Stromal cell of bone marrow (primary cell): ENCODE measurements at regions not wholly inside any gene's neighbourhood (a gene's known extent, or its start where the extent isn't known, plus 50 kb on each side); places are given as distances from the start of the nearest gene placed in this dataset.
"Not testable (repeated sequence)": the region's sequence is repeated elsewhere in the genome, so short reads cannot be mapped to it uniquely, and the experiment has no call there.

Experiments
- DNase-seq: peaks from one replicate; pipeline ENCODE4 v3.0.0-alpha.2; 2012; ENCODE audit warnings: low read depth

DNA sequence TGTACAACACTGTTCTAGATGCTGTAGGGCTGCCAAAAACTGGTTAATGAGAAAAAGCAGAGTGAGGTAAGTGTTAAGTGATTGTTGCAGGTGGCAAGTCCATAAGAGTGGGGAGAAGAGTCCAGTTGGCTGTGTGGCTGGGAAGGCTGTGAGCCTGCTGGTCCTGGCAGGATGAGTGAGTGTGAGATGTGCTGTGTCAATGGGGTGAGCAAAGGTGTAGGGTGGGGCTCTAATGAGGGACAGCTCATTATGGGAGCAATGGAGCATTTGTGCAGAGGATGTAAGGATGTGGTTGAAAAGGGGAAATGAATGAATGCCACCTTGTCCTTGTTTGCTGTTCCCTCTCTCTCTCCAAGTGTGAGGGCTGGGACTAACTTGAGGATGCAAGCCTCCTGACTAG is 145.3 kb upstream of the ROPN1 start:
- DNase-seq = no peak

DNA sequence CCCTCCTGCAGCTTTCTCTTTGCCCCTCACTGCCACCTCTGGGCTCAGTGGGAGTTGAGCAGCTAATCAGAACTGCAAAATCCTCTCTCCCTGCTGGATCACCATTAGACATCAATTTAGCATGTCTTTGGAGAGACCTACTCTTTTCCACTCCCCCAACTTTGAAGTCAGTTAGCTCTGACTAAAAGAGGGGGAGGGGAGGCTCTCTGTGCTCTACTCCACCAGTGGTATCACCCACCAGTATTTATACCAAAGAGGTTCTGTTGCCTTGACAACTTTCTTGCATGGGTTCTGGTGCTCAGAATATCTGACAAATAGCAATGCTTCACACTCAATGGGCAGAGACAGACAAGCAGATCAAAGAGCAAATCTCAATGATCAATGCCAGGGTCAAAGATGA is 146.2 kb upstream of the ROPN1 start:
- no peak for DNase-seq

DNA sequence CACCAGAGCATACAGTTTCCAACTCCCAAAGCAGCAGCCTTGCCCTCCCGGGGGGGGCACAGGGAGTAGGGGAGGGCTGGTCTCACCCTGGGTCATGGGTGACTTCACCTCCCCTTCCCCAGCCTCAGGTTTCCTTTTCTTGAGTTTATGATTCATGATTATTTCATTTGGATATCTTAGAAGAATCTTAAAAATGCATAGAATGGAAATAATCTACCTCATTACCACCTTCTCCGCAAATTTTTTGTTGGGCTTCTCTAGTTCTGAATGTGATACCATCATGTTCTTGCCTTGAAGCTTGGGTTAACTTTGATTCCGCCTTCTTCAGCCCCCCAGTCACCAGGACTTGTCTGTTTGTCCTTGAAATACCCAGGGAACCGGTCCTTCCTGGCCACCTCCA is 148.8 kb upstream of the ROPN1 start:
- no peak for DNase-seq

DNA sequence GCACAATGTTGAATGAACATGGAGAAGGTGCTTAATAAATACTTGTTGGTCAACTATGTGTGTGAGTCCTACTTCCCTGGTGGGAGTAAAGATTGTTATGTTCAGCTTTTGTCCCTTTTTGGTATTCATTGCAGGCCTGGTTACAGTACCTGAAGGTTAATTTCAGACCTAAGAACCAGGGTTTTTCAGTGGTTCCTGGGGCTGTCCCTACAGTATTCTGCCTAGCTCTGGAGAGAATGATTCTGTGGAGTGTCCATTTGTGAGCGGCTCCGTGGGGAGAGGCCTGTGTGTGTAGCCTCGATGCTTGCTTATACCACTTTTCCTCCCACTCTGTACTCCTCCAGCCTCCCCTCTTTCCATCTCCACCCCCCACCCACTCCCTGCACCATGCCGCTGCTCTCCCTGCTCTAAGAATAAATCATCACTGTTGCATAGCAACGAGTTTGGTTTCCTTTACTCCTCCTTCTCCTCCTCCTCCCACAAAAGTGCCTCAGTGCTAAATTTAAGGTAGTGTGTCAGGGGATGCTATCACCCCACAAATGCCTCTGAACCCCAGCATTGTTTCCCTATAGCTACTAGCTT is 150.6 kb upstream of the ROPN1 start:
- no peak for DNase-seq

DNA sequence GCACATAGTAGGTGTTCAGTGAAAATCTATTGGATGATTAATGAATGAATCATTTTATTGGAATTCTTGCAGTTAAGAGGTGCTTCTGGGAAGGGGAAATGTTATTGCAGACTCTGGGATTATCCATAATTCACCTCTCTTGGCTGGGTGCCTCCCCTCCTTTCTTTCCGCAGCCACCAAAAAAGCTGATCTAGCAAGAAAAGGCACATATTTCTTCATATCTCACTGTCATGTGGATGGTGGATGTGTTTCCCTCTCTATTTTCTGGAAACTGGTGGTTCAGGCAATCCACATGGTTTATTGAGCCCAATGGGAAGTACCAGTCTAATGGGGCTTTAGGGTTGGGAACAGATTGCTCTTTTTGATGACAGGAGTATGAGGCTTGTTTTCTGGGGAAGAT is 151.1 kb upstream of the ROPN1 start:
- no peak for DNase-seq

DNA sequence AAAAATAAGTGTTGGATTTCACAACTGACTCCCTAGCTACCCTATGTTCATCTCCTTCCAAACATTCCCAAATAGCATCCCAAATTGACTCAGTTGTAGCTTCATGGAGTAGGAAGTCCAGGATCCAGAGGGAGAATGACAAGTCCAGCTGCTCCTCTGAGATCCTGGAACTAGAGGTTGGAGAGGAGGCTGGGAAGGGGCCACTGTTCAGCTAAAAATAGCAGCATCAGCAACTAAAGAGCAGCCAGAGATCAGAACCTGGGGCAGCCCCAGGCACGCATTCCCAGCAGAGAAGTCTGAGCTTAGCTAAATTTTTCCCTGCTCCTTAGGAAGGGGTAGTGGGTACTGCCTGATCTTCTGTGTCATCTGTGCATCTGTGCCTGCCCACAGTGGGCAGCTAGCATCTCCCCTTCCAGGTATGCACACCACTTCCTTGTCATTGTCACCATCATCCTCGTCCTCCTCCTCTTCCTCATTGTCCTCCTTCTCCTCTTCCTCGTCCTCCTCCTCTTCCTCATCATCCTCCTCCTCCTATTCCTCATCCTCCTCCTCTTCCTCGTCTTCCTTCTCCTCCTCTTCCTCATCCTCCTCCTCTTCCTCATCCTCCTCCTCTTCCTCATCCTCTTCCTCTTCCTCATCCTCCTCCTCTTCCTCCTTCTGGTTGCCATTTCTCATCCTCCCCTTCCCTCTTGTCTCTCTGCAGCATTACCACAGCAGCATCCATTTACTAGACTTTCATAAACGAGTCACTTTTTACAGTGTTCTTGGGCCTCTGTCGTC is 152.3 kb upstream of the ROPN1 start:
- no peak for DNase-seq

DNA sequence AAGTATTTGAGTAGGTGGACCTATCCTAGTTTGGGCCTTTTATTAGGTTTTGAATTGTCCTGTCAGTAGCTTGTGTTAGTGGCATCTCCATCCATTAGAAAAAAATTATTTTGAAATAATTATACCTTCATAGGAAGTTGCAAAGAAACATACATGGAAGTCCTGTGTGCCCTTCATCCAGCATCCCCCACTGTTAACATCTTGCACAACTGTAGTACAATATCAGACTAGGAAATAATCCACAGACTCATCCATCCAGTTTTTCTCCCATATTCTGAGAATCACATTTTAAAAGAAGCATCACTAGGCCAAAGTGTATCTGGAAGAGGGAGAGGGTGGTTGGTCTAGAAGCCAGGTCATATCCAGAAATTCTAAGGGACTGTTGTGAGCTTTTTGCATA is 155.5 kb upstream of the ROPN1 start:
- DNase-seq = no peak

DNA sequence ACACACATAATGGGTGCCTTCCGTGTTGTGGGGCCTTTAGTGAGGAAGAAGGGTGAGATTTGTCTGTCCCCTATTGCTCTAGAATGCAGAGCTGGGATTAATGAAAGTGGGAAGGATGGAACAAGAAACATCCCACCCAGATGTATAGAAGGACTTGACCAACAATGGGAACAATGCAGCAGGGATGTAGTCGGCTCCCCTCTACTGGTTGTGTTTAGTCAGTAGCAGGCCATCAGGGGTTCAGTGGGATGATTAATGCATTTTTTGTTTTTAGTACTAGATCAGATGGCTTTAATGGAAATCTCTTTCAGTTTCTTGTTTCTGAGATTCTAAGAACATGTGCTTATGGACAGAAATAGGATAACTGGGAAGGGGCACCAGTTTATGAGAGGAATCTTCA is 156.0 kb upstream of the ROPN1 start:
- DNase-seq = no peak

DNA sequence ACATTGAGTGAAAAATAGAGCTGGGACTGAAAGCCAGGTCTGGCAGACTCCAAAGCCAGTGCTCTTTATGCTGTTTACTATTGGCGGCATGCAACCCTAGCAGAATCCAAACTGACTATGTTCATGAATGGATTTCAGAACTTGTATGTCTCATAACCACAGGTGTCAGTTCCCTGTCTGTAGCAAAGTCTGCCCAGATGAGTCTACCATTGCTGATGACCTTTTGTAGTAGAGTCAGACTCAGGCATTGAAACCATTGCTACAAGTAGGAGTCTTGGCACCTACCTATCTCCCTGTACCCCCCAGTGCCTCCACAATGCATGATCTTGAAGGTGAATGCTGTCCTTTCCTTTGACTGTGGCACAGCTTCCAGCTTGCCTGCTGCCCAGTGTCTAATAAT is 157.2 kb upstream of the ROPN1 start:
- DNase-seq = no peak

DNA sequence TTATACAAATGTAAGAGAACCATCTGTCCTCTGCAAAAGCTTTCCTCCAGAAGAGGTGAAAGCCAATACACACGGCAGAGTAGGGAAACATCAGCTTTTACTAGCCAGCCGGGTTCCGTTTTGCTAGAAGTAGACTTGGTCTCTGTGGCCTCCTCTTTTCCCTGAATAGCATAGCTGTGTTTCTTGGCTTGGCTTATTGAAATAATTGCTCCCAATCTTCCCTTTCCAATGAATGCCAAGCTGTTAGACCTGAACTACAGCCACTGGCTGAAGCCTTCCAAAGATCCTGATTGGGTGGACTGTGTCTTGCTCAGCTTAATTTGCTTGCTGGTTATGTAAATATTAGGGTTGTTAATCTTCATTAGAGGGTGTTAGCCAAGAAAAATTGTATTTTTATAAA is 157.8 kb upstream of the ROPN1 start:
- no peak for DNase-seq

DNA sequence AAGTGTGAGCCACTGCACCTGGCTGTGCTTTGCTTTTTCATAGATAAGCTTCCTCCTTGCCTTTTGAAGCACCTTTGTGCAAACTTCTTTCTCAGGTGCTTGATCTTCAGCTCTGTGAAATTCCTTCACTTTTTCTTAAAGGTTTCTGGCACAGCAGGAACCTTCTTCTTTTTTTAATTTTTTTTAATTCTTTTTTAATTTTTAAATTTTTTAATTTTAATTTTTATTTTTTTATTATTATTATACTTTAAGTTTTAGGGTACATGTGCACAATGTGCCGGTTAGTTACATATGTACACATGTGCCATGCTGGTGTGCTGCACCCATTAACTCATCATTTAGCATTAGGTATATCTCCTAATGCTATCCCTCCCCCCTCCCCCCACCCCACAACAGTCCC is 161.0 kb upstream of the ROPN1 start:
- DNase-seq = not testable (repeated sequence)

DNA sequence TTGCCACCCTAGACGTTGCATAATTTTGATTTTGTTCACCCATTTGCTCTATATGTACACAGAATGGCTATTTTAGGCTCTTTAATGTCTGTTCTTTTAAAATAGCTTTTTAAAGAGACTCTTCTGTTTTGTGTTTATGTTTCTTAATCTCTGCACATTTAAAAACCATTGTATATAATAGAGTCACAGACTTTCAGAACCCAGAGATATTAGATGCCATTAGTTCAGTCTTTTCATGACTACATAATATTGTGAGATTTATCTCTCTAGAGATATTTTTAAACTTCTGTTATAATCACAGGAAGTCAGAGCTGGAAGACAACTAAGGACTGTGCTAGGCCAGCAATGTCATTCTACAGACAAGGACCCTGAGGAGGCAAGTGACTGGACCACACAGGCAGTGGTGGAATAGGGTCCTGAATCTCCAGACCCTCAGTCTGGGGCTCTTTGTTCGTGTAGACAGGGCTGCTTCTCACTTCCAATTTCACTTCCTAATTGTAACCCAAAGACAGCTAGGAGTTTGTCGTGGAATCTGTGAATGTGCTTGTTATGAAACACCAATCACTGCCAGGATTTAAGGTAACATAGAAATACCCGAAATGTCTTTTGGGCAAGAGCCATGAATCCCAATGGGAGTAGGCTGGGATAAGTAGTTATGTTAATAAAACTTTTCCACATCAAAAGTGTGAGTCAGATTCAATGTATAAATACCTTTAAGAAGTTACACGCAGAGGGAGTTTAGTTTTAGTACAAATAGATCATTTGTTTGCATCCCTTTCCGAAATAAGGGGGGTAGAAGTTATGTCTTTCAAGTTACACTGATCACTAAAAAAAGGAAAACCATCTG is 165.2 kb upstream of the ROPN1 start:
- no peak for DNase-seq

DNA sequence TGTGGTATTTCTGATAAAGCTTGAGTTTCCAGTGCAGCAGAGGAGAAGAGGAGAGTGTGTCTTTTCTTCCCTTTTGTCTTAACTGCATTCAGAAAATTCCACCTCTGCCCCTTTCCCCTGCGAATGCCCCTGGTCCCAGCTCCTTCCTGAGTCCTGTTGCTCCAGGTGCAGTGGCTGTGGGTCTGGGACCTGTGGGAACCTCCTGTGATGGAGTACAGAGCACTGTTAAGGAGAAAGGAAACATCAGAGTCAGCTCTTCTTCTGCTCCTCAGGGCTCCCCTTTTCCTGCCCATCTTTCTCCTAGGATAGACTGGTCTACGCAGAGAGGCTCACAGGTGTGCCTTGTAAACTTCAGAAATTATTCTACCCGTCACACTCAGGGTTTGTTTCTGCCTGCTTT is 165.8 kb upstream of the ROPN1 start:
- DNase-seq = no peak

DNA sequence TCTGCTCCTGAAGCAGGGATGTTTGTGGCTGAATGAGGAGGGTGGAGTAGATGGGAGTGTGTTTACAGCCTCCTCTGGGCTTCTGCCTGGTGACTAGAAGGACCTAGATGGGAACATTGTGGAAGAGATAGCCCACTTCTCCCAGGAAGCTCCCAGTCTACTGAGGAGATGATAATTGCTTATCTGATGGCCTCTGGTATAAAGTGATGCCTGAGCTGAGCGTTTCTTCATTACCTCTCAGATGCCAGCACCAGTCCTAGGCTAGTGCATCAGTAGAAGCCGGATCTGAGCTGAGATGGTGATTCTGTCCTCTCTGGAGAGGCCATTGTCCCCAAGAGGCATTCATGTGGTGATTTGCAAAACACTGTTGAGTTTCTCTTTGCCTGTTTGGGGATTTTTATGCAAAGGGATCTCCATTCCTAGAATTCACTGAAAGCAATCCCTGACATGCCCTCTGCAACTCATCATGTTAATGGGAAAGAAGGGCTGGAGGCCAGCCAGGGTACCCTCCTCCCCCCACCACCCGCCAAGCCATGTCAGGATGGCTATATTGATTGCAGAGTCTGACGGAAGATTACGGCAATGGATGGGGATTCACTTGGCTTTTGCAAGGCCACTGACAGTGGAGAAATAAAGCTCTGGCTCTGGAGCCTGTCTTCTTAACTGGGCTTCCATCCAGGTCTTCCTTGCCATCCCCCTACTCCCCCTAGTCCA is 166.4 kb upstream of the ROPN1 start:
- no peak for DNase-seq

DNA sequence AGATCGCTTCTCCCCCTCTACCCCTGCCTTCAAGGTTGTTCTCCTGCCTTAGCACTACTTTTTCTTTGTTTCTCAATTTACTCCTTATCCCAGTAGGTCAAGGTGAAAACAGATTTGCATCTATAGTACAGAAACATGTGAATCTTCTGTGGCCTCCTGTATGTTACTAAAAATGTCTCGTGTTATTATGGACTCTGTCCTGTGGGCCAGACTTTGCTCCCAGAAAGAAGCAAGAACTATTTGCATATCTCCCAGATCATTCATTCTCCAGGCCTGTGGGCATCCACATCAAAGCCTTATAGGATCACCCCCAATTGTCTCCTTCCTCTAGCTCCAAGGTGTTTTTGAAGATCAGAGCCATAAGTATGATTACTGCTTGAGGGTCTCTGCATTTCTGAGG is 169.5 kb upstream of the ROPN1 start:
- no peak for DNase-seq

DNA sequence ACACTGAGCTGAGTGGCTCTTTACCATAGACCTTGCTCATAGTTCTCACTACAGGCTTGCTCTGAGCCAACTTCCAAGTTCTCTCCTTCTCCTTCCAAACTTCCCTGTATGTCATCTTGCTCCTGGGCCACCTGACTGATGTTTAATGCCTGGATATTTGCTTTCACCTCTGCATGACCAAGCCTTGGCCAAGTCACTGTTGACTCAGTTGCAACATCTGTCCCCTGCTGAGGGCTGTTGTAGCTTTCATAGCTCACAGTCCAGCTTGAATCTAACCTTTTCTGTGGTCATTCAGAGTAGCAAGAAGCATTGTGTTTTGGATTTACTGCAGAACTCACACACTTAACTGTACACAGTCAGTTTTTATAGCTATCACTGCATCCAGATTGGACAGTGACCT is 171.8 kb upstream of the ROPN1 start:
- DNase-seq = no peak

DNA sequence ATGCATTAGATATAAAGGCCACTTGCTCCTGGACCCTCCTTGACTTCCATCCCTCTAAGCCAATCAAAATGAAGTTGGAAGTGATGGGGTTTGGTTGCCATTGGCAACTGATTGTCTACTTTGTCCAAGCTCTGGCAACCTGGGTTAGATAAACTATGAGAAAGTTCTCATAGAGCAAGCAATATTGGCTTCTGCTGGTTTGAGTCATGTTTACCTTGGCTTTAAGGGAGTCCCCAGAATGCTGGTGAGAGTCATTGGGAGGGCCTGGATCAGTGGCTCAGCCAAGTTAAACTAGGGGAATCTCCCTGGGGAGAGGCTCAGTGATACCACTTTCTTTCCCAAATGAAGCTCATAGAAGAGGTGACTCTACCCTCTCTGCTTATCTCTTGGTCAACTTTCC is 176.3 kb upstream of the ROPN1 start:
- peak; percentile 89 for DNase-seq

DNA sequence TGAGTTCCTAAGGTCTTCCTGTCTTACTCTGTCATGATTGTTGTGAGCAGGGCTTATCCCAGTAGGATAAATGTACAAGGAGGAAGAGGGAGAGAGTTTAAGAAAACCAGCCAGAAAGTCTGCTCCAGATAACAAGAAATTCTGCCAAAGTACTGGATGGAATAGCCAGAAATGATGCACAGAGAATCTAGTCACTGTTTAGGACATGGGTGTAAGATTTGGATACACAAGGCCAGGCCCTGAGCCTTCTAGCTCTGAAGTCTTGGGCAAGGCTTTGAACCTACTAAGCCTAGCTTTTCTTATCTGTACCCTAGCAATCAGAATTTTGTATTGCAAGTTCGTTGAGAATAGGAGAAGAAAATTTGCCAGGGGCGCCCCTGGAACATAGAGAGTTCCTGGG is 180.4 kb upstream of the ROPN1 start:
- no peak for DNase-seq

DNA sequence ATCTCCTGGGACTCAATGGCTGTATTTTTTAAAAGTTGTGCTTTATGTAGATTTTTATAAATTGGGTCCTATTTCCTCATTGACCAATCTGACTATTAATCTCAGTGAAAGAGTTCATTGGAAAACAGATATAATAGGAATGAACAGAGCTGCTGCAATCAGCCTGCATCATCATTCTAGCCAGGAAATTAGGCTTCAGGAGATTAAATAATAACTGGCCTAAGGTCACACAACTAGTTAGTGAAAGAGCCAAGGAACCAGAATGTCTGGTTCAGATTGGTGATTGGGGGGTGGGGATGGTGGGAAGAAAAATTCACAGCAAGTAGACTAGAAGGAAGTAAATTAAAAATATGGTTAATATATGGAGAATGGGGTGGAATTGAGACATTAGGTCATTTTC is 180.9 kb upstream of the ROPN1 start:
- DNase-seq = no peak

DNA sequence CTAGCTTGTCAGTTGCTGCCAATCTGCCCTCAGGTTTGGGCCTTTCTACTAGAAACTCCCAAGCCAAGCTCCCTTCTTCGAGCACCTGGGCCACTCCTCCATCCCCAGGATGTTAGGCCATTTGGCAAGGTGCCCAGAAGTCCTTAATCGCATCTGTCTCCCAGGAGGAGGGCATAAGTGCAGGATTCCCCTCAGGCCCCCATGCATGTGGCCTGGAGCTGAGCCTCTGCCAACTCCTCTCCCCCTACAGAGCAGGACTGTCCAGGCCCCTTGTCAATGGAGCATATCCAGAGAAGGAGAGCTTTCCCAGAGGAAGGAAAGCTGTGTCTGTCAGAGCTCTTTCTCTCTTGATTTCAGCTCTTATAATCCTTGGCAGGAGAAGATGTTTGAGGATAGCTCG is 182.6 kb upstream of the ROPN1 start:
- no peak for DNase-seq

DNA sequence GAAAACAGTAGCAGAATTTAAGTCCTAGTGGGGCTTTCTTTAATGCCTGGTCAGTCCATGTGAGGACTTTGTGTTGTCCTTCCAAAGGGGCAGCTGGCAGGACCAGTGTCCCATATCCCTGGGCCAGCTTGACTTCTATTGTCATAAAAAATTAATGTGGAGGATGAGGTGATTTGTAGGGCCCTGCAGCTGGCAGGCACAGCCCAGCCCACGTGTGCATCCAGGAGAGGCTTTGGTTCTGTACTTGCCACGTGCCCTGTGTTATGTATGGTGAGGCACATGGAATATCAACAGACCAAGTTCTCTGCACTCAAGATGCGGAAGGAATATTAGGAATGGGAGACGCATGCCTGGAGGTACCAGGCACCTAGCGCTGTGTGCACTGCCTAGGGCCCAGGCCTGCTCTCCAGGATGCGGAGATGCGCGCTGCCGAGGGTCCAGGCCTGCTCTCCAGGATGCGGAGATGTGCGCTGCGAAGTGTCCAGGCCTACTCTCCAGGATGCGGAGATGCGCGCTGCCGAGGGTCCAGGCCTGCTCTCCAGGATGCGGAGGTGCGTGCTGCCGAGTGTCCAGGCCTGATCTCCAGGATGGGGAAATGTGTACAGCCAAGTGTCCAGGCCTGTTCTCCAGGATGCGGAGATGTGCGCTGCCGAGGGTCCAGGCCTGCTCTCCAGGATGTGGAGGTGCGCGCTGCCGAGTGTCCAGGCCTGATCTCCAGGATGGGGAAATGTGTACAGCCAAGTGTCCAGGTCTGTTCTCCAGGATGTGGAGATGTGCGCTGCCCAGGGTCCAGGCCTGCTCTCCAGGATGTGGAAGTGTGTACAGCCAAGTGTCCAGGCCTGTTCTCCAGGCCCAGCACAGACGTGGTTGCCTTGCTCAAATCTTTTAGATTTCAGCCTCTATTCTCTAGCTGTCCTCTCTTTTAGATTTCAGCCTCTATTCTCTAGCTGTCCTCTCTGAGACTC is 183.3 kb upstream of the ROPN1 start:
- no peak for DNase-seq
